ENCODE measurements at regions not wholly inside any gene's neighbourhood (a gene's known extent, or its start where the extent isn't known, plus 50 kb on each side); places are given as distances from the start of the nearest gene placed in this dataset.

GRCh38 chr22:27372969-27373670, 428.4 kb downstream of the MN1 start:
- peak in 1 of 2 experiments; percentile 95 for DNase-seq (ENCODE audit: low read depth in 1 of 2, low spot score in 1 of 2)
- in situ Hi-C loops (cut with HindIII; ENCODE audit: low pct_unique_long_range_greater_than_20kb, low sequenced_read_pairs) = no loop called here
- TF ChIP-seq JUND (IDR thresholded peaks at IDR 0.05; ENCODE audit: low read depth) = no peak

GRCh38 chr22:27377501-27378295, 423.9 kb downstream of the MN1 start:
- no peak for TF ChIP-seq JUND (IDR thresholded peaks at IDR 0.05; ENCODE audit: low read depth)
- in situ Hi-C loops (cut with HindIII; ENCODE audit: low pct_unique_long_range_greater_than_20kb, low sequenced_read_pairs) = no loop called here
- peak in 1 of 2 experiments; percentile 81 for DNase-seq (ENCODE audit: low read depth in 1 of 2, low spot score in 1 of 2)

GRCh38 chr22:27378311-27378800, 423.2 kb downstream of the MN1 start:
- TF ChIP-seq JUND (IDR thresholded peaks at IDR 0.05; ENCODE audit: low read depth) = no peak
- no peak for DNase-seq (ENCODE audit: low read depth in 1 of 2, low spot score in 1 of 2)
- in situ Hi-C loops (cut with HindIII; ENCODE audit: low pct_unique_long_range_greater_than_20kb, low sequenced_read_pairs) = no loop called here

GRCh38 chr22:27378995-27379394, 422.6 kb downstream of the MN1 start:
- no peak for DNase-seq (ENCODE audit: low read depth in 1 of 2, low spot score in 1 of 2)
- in situ Hi-C loops (cut with HindIII; ENCODE audit: low pct_unique_long_range_greater_than_20kb, low sequenced_read_pairs) = no loop called here
- no peak for TF ChIP-seq JUND (IDR thresholded peaks at IDR 0.05; ENCODE audit: low read depth)

GRCh38 chr22:27380855-27381254, 420.7 kb downstream of the MN1 start:
- DNase-seq (ENCODE audit: low read depth in 1 of 2, low spot score in 1 of 2) = no peak
- TF ChIP-seq JUND (IDR thresholded peaks at IDR 0.05; ENCODE audit: low read depth) = no peak
- in situ Hi-C loops (cut with HindIII; ENCODE audit: low pct_unique_long_range_greater_than_20kb, low sequenced_read_pairs) = no loop called here

- in situ Hi-C loops (cut with HindIII; ENCODE audit: low pct_unique_long_range_greater_than_20kb, low sequenced_read_pairs) = no loop called here
- no peak for DNase-seq (ENCODE audit: low read depth in 1 of 2, low spot score in 1 of 2)
Measured at GRCh38 chr22:27381552-27381951, 420.0 kb downstream of the MN1 start.

GRCh38 chr22:27381960-27382742, 419.4 kb downstream of the MN1 start:
- DNase-seq (ENCODE audit: low read depth in 1 of 2, low spot score in 1 of 2) = no peak
- no peak for TF ChIP-seq JUND (IDR thresholded peaks at IDR 0.05; ENCODE audit: low read depth)

More at GRCh38 chr22:27381552-27381951, 420.0 kb downstream of the MN1 start:
- no peak for TF ChIP-seq JUND (IDR thresholded peaks at IDR 0.05; ENCODE audit: low read depth)

GRCh38 chr22:27382947-27383346, 418.6 kb downstream of the MN1 start:
- in situ Hi-C loops (cut with HindIII; ENCODE audit: low pct_unique_long_range_greater_than_20kb, low sequenced_read_pairs) = no loop called here
- DNase-seq (ENCODE audit: low read depth in 1 of 2, low spot score in 1 of 2) = no peak

More at GRCh38 chr22:27381960-27382742, 419.4 kb downstream of the MN1 start:
- in situ Hi-C loops (cut with HindIII; ENCODE audit: low pct_unique_long_range_greater_than_20kb, low sequenced_read_pairs) = no loop called here

GRCh38 chr22:27383896-27384295, 417.7 kb downstream of the MN1 start:
- DNase-seq (ENCODE audit: low read depth in 1 of 2, low spot score in 1 of 2) = no peak
- TF ChIP-seq JUND (IDR thresholded peaks at IDR 0.05; ENCODE audit: low read depth) = no peak
- in situ Hi-C loops (cut with HindIII; ENCODE audit: low pct_unique_long_range_greater_than_20kb, low sequenced_read_pairs) = no loop called here

More at GRCh38 chr22:27382947-27383346, 418.6 kb downstream of the MN1 start:
- TF ChIP-seq JUND (IDR thresholded peaks at IDR 0.05; ENCODE audit: low read depth) = no peak

- in situ Hi-C loops (cut with HindIII; ENCODE audit: low pct_unique_long_range_greater_than_20kb, low sequenced_read_pairs) = no loop called here
- TF ChIP-seq JUND (IDR thresholded peaks at IDR 0.05; ENCODE audit: low read depth) = no peak
Measured at GRCh38 chr22:27385261-27385998, 416.1 kb downstream of the MN1 start.

GRCh38 chr22:27386186-27386585, 415.4 kb downstream of the MN1 start:
- in situ Hi-C loops (cut with HindIII; ENCODE audit: low pct_unique_long_range_greater_than_20kb, low sequenced_read_pairs) = no loop called here
- peak in 1 of 2 experiments; percentile 66 for DNase-seq (ENCODE audit: low read depth in 1 of 2, low spot score in 1 of 2)
- TF ChIP-seq JUND (IDR thresholded peaks at IDR 0.05; ENCODE audit: low read depth) = no peak

More at GRCh38 chr22:27385261-27385998, 416.1 kb downstream of the MN1 start:
- DNase-seq (ENCODE audit: low read depth in 1 of 2, low spot score in 1 of 2) = no peak

- in situ Hi-C loops (cut with HindIII; ENCODE audit: low pct_unique_long_range_greater_than_20kb, low sequenced_read_pairs) = no loop called here
- DNase-seq (ENCODE audit: low read depth in 1 of 2, low spot score in 1 of 2) = no peak
- TF ChIP-seq JUND (IDR thresholded peaks at IDR 0.05; ENCODE audit: low read depth) = no peak
Measured at GRCh38 chr22:27387561-27387960, 414.0 kb downstream of the MN1 start.
